Testis (tissue), 2 donors: ENCODE measurements at regions not wholly inside any gene's neighbourhood (a gene's known extent, or its start where the extent isn't known, plus 50 kb on each side); places are given as distances from the start of the nearest gene placed in this dataset.
"Not testable (repeated sequence)": the region's sequence is repeated elsewhere in the genome, so short reads cannot be mapped to it uniquely, and the experiment has no call there.

ENCODE experiments used
- DNase-seq: peaks from one replicate; pipeline ENCODE4 v3.0.0-alpha.2; 2019
- H3K27ac ChIP-seq, 2 donors: fragments of 200-600 bp; sonication (generic); one replicate each; pipeline ENCODE4 v1.5.1; 2019
- H3K27me3 ChIP-seq: fragments of 200-600 bp; sonication (generic); one replicate; pipeline ENCODE4 v1.5.1; 2019
- H3K36me3 ChIP-seq: fragments of 200-600 bp; sonication (generic); one replicate; pipeline ENCODE4 v1.5.1; 2017; ENCODE audit warnings: low read depth; ENCODE audit errors: missing control alignments
- H3K4me1 ChIP-seq: fragments of 200-600 bp; sonication (generic); one replicate; pipeline ENCODE4 v1.5.1; 2019
- H3K4me3 ChIP-seq, 2 donors: fragments of 200-600 bp; sonication (generic); one replicate each; pipeline ENCODE4 v1.5.1; 2017 to 2019
- H3K9me3 ChIP-seq: fragments of 200-600 bp; sonication (generic); one replicate; pipeline ENCODE4 v1.5.1; 2017
- CTCF ChIP-seq, 3 experiments: fragments of 450-650 bp in 2 of 3; fragments of 200-600 bp in 1 of 3; sonication (generic) in 1 of 3; IDR thresholded peaks; one replicate each; pipeline ENCODE4 v1.5.1; 2016 to 2019; ENCODE audit warnings: antibody characterized with exemption in 3 of 3, mild to moderate bottlenecking in 2 of 3, moderate library complexity in 1 of 3
- POLR2A ChIP-seq: fragments of 450-650 bp; IDR thresholded peaks from one replicate; pipeline ENCODE4 v1.6.1; 2017; ENCODE audit warnings: antibody characterized with exemption, mild to moderate bottlenecking, moderate library complexity
- WGBS, 2 donors: methylation state at CpG; one replicate each; pipeline ENCODE4 v1.1.5; 2018; 5-methylcytosine and 5-hydroxymethylcytosine counted together
- intact Hi-C: fragments of 100-400 bp; cut with DNase I; formaldehyde crosslinking; loops from one replicate; pipeline ENCODE4 v1.15.1; 2023; ENCODE audit warnings: low total_unique reads

DNA sequence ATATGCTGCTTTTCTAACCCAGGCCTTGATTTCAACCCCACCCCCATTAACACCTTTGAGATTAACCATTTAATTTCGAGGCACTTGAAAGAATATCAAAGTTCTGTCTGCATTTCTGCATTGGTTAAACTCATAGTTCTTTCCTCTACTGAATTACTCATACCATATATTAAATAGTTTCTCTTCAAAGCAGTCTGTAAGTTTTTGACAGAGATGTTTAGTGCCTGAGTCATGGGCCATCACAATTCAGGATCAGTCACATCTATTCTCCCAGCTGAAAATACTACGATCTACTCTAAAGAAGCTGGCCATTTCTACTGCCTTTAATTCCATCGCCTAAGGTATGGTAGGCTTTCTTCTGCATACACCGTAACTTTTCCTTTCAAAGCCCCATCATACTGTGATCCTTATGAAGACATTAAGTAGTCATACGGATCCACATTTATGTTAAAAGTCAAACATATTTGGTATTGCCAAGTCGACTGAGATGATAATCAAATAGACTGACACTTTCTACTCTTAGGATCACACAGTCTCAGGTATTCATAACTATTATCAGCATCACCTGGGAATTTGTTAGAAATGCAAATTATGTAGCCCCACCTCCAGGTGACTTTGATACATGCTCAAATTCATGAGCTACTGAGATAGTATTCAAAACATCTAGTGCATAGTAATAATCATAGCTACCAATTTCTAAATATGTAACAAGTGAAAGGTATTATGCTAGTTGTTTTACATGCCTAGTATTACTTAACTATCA is 489.4 kb upstream of the IL12A start:
- Histone ChIP-seq H3K27ac (no peak overlapping the region), H3K36me3 (no peaks in the 10 kb centered on the region), H3K9me3 (no peaks in the 10 kb centered on the region), H3K4me3 (no peak overlapping the region), H3K27me3 (no peaks in the 10 kb centered on the region), H3K4me1 (no peaks in the 10 kb centered on the region)
- intact Hi-C loops = no loop called here
- 76 to 85% methylated on average over 6 of the region's 6 CpGs for WGBS, 2 donors
- TF ChIP-seq CTCF (IDR thresholded peaks at IDR 0.05) = no peak
- no peak for TF ChIP-seq POLR2A
- no peak for DNase-seq

DNA sequence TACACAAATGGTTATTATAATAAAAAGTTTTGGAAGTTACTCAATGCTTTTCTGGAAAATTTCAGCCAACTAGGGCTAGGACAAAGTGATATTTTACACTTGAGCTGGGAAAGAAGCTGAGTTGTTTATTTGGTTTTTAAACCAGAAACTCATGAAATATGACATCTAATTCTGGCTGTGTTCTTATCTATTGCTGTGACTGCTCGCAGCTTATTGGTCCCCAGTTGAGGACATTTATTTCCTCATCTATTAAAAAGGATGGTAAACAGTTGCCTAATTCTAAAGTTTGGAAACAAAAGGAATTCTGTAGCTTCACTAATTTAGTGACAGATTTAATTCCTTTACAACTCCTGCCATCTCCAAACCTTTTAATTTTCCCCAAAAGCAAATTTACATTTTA is 487.6 kb upstream of the IL12A start:
- Histone ChIP-seq H3K9me3 (no peaks in the 10 kb centered on the region), H3K27ac (no peak overlapping the region), H3K36me3 (no peaks in the 10 kb centered on the region), H3K27me3 (no peaks in the 10 kb centered on the region), H3K4me3 (no peak overlapping the region), H3K4me1 (no peaks in the 10 kb centered on the region)
- 57 to 73% methylated on average over 1 of the region's 1 CpG for WGBS, 2 donors
- DNase-seq = no peak
- intact Hi-C loops = no loop called here
- TF ChIP-seq CTCF (IDR thresholded peaks at IDR 0.05) (no peak), POLR2A (no peak)

- Histone ChIP-seq H3K9me3 (no peaks in the 10 kb centered on the region), H3K4me1 (no peaks in the 10 kb centered on the region), H3K27ac (no peak overlapping the region), H3K4me3 (no peak overlapping the region), H3K36me3 (no peaks in the 10 kb centered on the region), H3K27me3 (no peaks in the 10 kb centered on the region)
- DNase-seq = no peak
- no peak for TF ChIP-seq CTCF (IDR thresholded peaks at IDR 0.05)
- TF ChIP-seq POLR2A = no peak
- intact Hi-C loops = no loop called here
- 86 to 89% methylated on average over 2 of the region's 2 CpGs for WGBS, 2 donors
Observed at GRCh38 chr3:159502986-159503385, 485.6 kb upstream of the IL12A start.

DNA sequence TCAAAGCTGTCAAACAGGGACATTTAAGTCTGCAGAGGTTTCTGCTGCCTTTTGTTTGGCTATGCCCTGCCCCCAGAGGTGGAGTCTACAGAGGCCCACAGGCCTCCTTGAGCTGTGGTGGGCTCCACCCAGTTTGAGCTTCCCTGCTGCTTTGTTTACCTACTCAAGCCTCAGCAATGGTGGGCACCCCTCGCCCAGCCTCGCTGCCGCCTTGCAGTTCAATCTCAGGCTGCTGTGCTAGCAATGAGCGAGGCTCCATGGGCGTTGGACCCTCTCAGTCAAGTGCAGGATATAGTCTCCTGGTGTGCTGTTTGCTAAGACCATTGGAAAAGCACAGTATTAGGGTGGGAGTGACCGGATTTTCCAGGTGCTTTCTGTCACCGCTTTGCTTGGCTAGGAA is 477.6 kb upstream of the IL12A start:
- WGBS, 2 donors = 91 to 96% methylated on average over 6 to 7 of the region's 7 CpGs
- H3K27me3 ChIP-seq, intact Hi-C loops, DNase-seq, H3K27ac ChIP-seq, H3K9me3 ChIP-seq, H3K4me3 ChIP-seq, H3K36me3 ChIP-seq, H3K4me1 ChIP-seq: not testable (repeated sequence)

DNA sequence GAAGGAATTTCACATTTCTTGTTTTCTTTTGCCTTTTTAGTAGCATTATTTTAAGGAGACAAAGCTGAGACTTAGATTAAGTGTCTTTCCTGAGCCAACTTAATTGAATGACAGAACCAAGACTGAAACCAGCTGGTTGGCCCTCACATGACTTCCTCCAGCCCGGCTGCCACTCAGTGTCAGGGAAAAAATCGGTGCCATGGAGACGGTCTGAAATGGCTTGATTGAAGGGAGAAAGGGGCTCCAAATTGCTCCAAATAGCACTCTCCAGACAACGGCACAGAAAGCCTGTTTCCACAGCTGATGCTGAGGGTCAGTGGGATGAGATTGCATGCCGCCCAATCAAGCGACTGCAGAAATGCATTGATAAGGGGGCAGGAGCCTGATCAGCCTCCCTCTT is 475.2 kb upstream of the IL12A start:
- 55 to 57% methylated on average over 6 of the region's 6 CpGs for WGBS, 2 donors
- H3K27me3 ChIP-seq = no peaks in the 10 kb centered on the region
- H3K4me1 ChIP-seq = no peaks in the 10 kb centered on the region
- TF ChIP-seq CTCF (IDR thresholded peaks at IDR 0.05) = no peak
- no peak for TF ChIP-seq POLR2A
- DNase-seq = no peak
- intact Hi-C loops = no loop called here
- no peak overlapping the region for H3K27ac ChIP-seq
- H3K4me3 ChIP-seq = no peak overlapping the region
- H3K36me3 ChIP-seq = no peaks in the 10 kb centered on the region
- no peaks in the 10 kb centered on the region for H3K9me3 ChIP-seq
